GM04504 (cell line): ENCODE measurements at regions not wholly inside any gene's neighbourhood (a gene's known extent, or its start where the extent isn't known, plus 50 kb on each side); places are given as distances from the start of the nearest gene placed in this dataset.
A peak's percentile ranks its signal among the peaks of the same experiment; 100 is the strongest.

Experiments used
- DNase-seq: peaks from one replicate; pipeline ENCODE4 v3.0.0-alpha.2; 2012; ENCODE audit warnings: low read depth

DNA sequence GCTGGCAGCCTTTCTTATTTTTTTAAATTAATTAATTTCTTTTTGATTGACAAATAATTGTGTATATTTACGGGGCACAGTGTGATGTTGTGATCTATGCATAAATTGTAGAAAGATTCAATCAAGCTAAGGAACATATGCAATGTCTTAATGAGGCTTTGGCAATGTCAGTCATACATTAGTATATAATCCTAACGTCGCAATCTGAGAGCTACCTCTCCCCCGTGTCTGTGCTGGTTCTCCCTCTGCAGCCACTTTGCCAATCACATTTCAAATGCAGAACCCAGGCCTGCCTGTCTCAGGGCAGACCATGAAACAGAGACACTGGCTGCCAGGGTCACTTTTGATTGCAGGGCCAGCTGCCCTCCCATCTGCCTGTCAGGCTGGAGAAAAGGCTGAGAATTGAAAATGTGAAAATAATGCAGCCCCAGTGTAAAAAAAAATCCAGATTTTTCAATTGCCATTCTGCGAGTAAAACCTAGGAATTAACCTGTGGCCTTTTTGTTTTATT is 56.3 kb downstream of the SLC24A2 start:
- DNase-seq: no peak

GRCh38 chr9:19728101-19728500 is 60.7 kb downstream of the SLC24A2 start:
- no peak for DNase-seq

DNA sequence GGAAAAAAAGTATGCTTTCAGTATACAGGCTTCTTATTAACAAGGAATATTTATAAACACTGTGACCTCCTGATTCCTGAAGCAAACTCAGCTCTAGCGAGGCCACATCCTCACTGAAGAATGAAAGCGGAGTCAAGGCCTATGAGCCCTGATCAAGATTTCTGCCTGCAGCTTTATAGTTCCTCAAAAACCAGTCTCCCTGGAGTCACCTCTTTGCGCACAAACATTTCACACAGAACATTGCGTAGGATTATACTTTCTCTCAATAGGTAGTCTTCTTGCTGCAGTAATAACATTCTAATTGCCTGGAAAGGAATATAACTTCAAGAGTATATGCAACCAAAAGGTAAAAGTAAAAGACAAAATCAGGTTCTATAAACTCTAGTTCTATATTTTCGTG is 62.9 kb downstream of the SLC24A2 start:
- no peak for DNase-seq

- peak; percentile 1 for DNase-seq
These were observed 68.5 kb downstream of the SLC24A2 start for GRCh38 chr9:19720377-19720776.

- no peak for DNase-seq
These were observed 85.1 kb downstream of the SLC24A2 start for GRCh38 chr9:19703702-19704101.

GRCh38 chr9:19701991-19702390 is 86.8 kb downstream of the SLC24A2 start:
- no peak for DNase-seq

- DNase-seq: no peak
These were observed 87.6 kb downstream of the SLC24A2 start for GRCh38 chr9:19701274-19701673.

DNA sequence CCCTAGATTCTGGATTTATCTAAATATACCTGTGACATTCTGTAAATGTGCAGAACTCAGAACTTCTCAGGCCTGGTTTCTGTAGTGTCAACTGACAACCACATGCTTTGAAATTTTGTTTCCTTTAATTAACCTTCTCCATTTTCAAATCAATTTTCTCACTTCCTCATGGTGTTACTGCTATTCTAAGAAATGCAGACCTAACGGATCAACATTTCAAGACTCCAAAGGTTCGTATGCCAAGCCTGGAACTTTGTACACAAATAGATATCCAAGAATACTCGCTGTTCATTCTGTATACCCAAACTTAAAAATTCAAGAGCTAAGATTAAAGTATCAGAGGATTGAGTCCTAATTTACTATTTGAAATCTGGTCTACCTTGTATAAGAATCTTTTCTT is 88.1 kb downstream of the SLC24A2 start:
- no peak for DNase-seq

GRCh38 chr9:19699756-19700155 is 89.1 kb downstream of the SLC24A2 start:
- no peak for DNase-seq

GRCh38 chr9:19698960-19699359 is 89.9 kb downstream of the SLC24A2 start:
- no peak for DNase-seq

DNA sequence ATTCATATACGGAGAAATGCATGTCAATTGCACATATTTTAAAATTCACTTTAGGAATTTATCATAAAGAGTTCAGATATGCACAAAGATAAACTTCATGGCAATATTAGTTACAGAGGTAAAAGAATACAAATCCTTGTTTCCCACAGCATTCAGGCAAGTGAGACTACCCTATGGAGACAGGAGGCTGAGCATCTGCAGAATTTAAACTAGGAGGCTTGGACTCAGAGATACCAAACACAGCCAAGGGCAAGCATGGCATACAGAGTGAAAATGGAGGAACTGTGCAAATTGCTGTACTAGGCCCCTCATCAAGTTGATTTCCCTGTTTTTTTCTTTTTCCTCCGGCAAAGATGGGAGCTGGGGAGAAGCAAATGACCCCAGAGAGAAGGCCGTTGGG is 94.2 kb downstream of the SLC24A2 start:
- DNase-seq: no peak

GRCh38 chr9:19690128-19690527 is 98.7 kb downstream of the SLC24A2 start:
- DNase-seq: no peak

GRCh38 chr9:19689328-19690101 is 99.3 kb downstream of the SLC24A2 start:
- no peak for DNase-seq

DNA sequence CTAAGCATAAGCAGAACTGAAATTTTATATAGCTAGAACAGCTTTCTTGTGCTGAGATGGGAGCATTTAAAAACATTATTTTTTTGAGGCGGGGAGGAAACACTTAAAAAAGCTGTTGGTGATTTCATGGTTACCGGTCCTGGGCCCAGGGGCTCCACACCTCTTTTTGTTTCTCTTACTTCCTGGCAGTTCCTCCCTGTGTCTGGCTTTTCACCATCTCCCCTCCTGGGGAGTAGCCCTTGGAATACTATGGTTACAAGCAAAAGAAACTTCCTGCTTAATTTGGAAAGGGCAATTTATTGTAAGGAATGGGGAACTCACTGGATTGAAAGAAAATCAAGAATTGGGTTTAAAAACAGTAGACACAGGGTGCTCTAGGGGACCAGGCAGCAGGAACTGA is 105.1 kb downstream of the SLC24A2 start:
- no peak for DNase-seq

- DNase-seq: no peak
These were observed 106.4 kb downstream of the SLC24A2 start for GRCh38 chr9:19682397-19682796.

- no peak for DNase-seq
These were observed 107.0 kb downstream of the SLC24A2 start for GRCh38 chr9:19681846-19682245.

DNA sequence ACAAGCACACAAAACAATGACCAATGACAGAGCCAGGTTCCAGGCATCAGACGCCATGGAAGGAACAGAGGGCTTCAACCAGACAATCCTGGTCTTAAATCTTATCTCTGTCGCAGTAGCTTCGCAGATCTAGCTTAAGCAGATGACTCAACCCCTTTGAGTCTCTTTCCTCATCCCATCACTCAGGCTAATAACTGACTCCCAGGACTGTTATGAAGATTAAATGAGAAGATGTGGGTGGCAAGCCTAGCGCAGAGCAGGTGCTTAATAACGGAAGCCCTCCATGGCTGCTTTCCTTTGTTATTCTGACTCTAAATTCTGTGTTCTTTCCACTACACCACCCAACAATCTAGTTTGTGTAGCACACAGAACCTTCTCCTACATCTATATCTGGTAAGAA is 110.9 kb downstream of the SLC24A2 start:
- DNase-seq: no peak

DNA sequence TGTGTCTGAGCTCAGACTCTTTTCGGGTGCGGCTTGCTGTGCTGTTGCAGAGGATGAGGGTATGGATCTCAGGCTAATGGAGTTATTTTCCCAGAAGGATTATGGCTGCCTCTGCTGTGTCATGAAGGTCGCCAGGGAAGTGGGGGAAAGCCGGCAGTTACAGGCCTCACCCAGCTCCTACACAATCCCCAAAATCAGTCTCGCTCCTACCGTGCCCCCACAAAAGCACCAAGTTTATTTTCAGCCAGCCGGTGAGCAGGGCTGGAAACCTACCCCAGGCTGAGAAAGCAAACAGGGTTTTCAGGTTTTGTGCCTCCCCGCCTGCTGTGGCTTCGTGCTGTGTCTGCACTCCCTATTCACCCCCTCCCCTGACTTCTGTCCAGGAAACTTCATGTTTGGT is 113.3 kb downstream of the SLC24A2 start:
- no peak for DNase-seq

GRCh38 chr9:19666575-19666974 is 122.3 kb downstream of the SLC24A2 start:
- DNase-seq: no peak

- DNase-seq: no peak
These were observed 123.5 kb downstream of the SLC24A2 start for GRCh38 chr9:19665146-19665863.

DNA sequence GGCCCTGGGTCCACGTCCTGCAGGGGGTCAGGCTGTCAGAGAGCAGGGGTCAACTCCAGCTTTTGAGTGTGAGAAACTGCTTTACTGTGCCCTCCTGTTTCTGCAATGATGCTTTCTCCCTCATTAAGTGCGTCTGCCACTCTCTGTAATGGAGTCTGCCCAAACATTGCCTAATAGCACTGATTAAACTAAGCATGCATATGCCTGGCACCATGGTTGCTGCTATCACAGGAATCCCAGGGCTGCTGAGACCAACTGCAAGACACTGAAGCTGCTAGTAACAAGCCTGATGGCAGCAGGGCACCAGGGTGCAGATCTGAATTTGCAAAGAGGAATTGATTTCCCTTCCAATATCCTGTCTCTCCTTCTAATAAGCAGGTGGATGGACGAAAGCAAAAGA is 125.3 kb downstream of the SLC24A2 start:
- no peak for DNase-seq

GRCh38 chr9:19662213-19662612 is 126.6 kb downstream of the SLC24A2 start:
- DNase-seq: no peak

DNA sequence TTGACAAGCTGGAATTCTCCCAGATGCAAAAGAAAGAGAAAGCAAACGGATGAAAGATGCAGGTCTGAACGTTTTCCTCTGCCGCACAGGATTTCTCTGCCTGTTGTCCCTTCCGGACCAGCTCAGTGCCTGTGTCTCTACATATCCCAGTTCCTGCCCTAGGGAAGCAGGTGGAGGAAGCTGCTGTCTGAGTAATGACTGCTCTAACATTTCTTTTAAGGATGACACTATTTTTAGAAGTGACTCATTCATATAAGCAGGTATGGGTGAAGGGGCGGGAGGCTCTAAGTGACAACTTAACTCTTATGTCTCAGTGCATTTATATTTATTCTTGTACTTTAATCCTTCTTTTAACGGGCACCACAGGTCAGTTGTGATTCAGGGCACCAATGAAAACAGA is 128.8 kb downstream of the SLC24A2 start:
- no peak for DNase-seq

DNA sequence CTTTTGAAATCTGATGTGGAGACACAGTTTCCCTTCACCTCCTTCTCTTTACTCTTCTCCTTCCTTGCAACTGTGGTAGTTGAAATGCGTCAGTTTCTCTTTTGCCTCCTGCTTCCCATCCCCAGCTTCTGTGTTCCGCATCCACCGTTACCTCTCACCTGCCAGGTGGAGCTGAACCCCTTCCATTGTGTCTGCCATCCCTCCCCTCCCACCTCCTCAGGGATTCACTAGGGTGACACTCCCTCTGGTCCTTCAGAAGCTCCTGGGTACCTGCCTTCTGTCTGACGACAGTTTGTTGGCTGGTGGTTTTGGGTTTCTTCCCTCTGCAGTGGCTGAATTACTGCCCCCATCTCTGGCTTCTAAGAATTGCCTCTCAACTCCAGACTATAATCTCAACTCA is 132.1 kb downstream of the SLC24A2 start:
- no peak for DNase-seq
